Brain microvascular endothelial cell (primary cell): ENCODE measurements at regions not wholly inside any gene's neighbourhood (a gene's known extent, or its start where the extent isn't known, plus 50 kb on each side); places are given as distances from the start of the nearest gene placed in this dataset.

Experiments used
- DNase-seq: peaks from one replicate; pipeline ENCODE4 v3.0.0-alpha.2; 2020
- H3K27ac ChIP-seq: fragments of 250-450 bp; sonication (Bioruptor Pico); 2 replicates; pipeline ENCODE4 v1.5.1; 2020; ENCODE audit warnings: mild to moderate bottlenecking, moderate library complexity
- H3K27me3 ChIP-seq: fragments of 250-450 bp; sonication (Bioruptor Pico); replicated peaks from 2 replicates; pipeline ENCODE4 v1.5.1; 2020; ENCODE audit warnings: mild to moderate bottlenecking
- H3K36me3 ChIP-seq: fragments of 250-450 bp; sonication (Bioruptor Pico); replicated peaks from 2 replicates; pipeline ENCODE4 v1.5.1; 2020; ENCODE audit warnings: mild to moderate bottlenecking
- H3K4me3 ChIP-seq: 2 replicates; pipeline ENCODE4 v1.5.1; 2011; ENCODE audit warnings: low read depth, mild to moderate bottlenecking, control low read depth, low read length, moderate library complexity
- CTCF ChIP-seq: IDR thresholded peaks from 2 replicates; pipeline ENCODE4 v1.5.1; 2011; ENCODE audit warnings: low read depth, mild to moderate bottlenecking, moderate library complexity, low read length, control low read depth, inconsistent platforms; ENCODE audit errors: missing control alignments
- in situ Hi-C: cut with HindIII; loops from 2 replicates; pipeline ENCODE4 v1.10.0; 2017; ENCODE audit warnings: low sequenced_read_pairs, low pct_ligation_motif_present

GRCh38 chr9:116088396-116088795 lies 65.2 kb upstream of the PAPPA start:
- no peak overlapping the region for H3K4me3 ChIP-seq
- no peaks in the 10 kb centered on the region for H3K36me3 ChIP-seq
- DNase-seq = no peak
- in situ Hi-C loops = no loop called here
- no peak for TF ChIP-seq CTCF
- no peaks in the 10 kb centered on the region for H3K27me3 ChIP-seq
- H3K27ac ChIP-seq = peak overlapping the region; percentile 83

GRCh38 chr9:116090030-116090770 lies 63.4 kb upstream of the PAPPA start:
- Histone ChIP-seq H3K36me3 (no peaks in the 10 kb centered on the region), H3K4me3 (no peak overlapping the region), H3K27ac (no peak overlapping the region), H3K27me3 (no peaks in the 10 kb centered on the region)
- no peak for TF ChIP-seq CTCF
- no peak for DNase-seq
- in situ Hi-C loops = no loop called here

GRCh38 chr9:116094846-116095245 lies 58.7 kb upstream of the PAPPA start:
- no peak overlapping the region for H3K27ac ChIP-seq
- H3K27me3 ChIP-seq = no peaks in the 10 kb centered on the region
- in situ Hi-C loops = no loop called here
- no peak for DNase-seq
- TF ChIP-seq CTCF = no peak
- H3K4me3 ChIP-seq = no peak overlapping the region
- H3K36me3 ChIP-seq = no peaks in the 10 kb centered on the region

- Histone ChIP-seq H3K4me3 (no peak overlapping the region), H3K27me3 (no peaks in the 10 kb centered on the region), H3K27ac (no peak overlapping the region), H3K36me3 (no peaks in the 10 kb centered on the region)
- TF ChIP-seq CTCF = no peak
- in situ Hi-C loops = no loop called here
- no peak for DNase-seq
Measured at GRCh38 chr9:116095403-116095802, 58.2 kb upstream of the PAPPA start.

GRCh38 chr9:116096046-116096445 lies 57.5 kb upstream of the PAPPA start:
- in situ Hi-C loops = no loop called here
- no peak for TF ChIP-seq CTCF
- peak; percentile 39 for DNase-seq
- H3K27me3 ChIP-seq = no peaks in the 10 kb centered on the region
- H3K36me3 ChIP-seq = no peaks in the 10 kb centered on the region
- H3K4me3 ChIP-seq = no peak overlapping the region
- no peak overlapping the region for H3K27ac ChIP-seq

GRCh38 chr9:116096853-116097252 lies 56.7 kb upstream of the PAPPA start:
- Histone ChIP-seq H3K4me3 (no peak overlapping the region), H3K27me3 (no peaks in the 10 kb centered on the region), H3K27ac (no peak overlapping the region), H3K36me3 (no peaks in the 10 kb centered on the region)
- DNase-seq = no peak
- in situ Hi-C loops = no loop called here
- TF ChIP-seq CTCF = no peak
